Calu3 (cell line): ENCODE measurements at regions not wholly inside any gene's neighbourhood (a gene's known extent, or its start where the extent isn't known, plus 50 kb on each side); places are given as distances from the start of the nearest gene placed in this dataset.
A peak's percentile ranks its signal among the peaks of the same experiment; 100 is the strongest.

ENCODE experiments used
- BruUV-seq: library from RNA; stranded (reverse); fragments of 400-500 nt; replicated peaks from 2 replicates; lab custom pipeline; 2021; lab: Mats Ljungman, UMichigan
- CTCF ChIA-PET: fragments of 300-600 bp; sonication (Branson Sonifier 250); formaldehyde crosslinking; loops from one replicate; lab custom pipeline; 2022; ENCODE audit warnings: antibody characterized with exemption; lab: Charles Lee
- DNase-seq: peaks from one replicate; pipeline ENCODE4 v3.0.0; 2022
- H3K27ac Mint-ChIP-seq: one replicate; pipeline ENCODE4 v1.8.0; 2022; ENCODE audit warnings: mixed read lengths; ENCODE audit not compliant: unreplicated experiment
- H3K27me3 Mint-ChIP-seq: one replicate; pipeline ENCODE4 v1.8.0; 2022; ENCODE audit warnings: mixed read lengths; ENCODE audit not compliant: unreplicated experiment
- H3K36me3 Mint-ChIP-seq: one replicate; pipeline ENCODE4 v1.8.0; 2022; ENCODE audit warnings: mild to moderate bottlenecking, moderate library complexity, mixed read lengths; ENCODE audit not compliant: insufficient read depth, unreplicated experiment
- H3K4me1 Mint-ChIP-seq: one replicate; pipeline ENCODE4 v1.8.0; 2022; ENCODE audit warnings: mild to moderate bottlenecking, low read depth, mixed read lengths; ENCODE audit not compliant: unreplicated experiment
- H3K4me3 Mint-ChIP-seq: one replicate; pipeline ENCODE4 v1.8.0; 2022; ENCODE audit warnings: mild to moderate bottlenecking, low read depth, moderate library complexity, mixed read lengths; ENCODE audit not compliant: unreplicated experiment
- H3K9me3 Mint-ChIP-seq: one replicate; pipeline ENCODE4 v1.8.0; 2022; ENCODE audit warnings: low read depth, mixed read lengths; ENCODE audit not compliant: unreplicated experiment
- intact Hi-C: fragments of 100-400 bp; cut with micrococcal nuclease; formaldehyde crosslinking; loops from one replicate; pipeline ENCODE4 v1.10.0; 2022; ENCODE audit not compliant: unreplicated experiment
- TF ChIP-seq, protein P1 (sequence below): fragments of 200-600 bp; IDR thresholded peaks from one replicate; pipeline ENCODE4 v1.8.0; 2022; ENCODE audit warnings: antibody characterized with exemption; ENCODE audit not compliant: unreplicated experiment

DNA sequence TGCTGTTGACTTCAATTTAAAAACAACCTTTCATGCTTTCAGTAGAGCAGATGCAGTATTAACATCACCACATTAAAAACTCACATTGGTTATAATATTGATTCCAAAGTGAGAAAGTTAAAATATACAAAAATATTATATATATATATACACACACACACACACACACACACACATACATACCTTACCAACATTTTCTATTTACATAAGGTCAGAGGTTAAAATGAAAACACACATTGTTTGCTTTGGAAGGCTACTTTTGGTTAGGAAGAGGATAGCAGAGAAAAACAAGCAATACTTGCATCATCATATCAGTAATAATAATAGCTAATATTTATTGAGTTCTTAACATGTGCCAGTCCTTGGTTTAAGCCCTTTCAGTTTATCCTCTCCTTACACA is 226.5 kb downstream of the PPP4R3C start:
- CTCF ChIA-PET, result no interaction called here
- TF ChIP-seq, protein P1, sequence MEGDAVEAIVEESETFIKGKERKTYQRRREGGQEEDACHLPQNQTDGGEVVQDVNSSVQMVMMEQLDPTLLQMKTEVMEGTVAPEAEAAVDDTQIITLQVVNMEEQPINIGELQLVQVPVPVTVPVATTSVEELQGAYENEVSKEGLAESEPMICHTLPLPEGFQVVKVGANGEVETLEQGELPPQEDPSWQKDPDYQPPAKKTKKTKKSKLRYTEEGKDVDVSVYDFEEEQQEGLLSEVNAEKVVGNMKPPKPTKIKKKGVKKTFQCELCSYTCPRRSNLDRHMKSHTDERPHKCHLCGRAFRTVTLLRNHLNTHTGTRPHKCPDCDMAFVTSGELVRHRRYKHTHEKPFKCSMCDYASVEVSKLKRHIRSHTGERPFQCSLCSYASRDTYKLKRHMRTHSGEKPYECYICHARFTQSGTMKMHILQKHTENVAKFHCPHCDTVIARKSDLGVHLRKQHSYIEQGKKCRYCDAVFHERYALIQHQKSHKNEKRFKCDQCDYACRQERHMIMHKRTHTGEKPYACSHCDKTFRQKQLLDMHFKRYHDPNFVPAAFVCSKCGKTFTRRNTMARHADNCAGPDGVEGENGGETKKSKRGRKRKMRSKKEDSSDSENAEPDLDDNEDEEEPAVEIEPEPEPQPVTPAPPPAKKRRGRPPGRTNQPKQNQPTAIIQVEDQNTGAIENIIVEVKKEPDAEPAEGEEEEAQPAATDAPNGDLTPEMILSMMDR, result no peak
- Mint-ChIP-seq H3K4me3 (no peak overlapping the region), H3K27me3 (no peaks in the 10 kb centered on the region), H3K4me1 (no peaks in the 10 kb centered on the region), H3K27ac (no peak overlapping the region), H3K36me3 (peaks cover 5% of the 10 kb centered on the region), H3K9me3 (no peaks in the 10 kb centered on the region)
- intact Hi-C loops, result no loop called here
- DNase-seq, result no peak
- no TSS peak for BruUV-seq

DNA sequence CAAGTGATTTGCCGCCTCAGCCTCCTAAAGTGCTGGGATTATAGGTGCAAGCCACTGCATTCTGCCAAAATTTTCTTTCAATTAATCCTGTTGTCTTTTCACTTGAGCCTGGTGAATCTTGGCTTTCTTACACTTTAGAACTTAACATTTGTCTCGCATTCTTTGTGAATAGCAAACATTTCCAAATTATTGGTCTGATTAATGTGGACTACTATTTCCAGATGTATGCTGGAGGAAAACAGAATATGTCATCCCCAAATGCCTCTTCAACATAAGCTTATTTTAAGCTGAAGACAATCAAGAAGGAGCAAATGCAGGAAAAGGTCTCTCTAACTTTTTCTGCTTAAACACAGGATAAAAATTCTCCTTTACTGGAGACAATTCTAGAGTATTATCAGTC is 233.4 kb downstream of the PPP4R3C start:
- intact Hi-C loops, result no loop called here
- no peak overlapping the region for H3K4me3 Mint-ChIP-seq
- no peaks in the 10 kb centered on the region for H3K9me3 Mint-ChIP-seq
- DNase-seq, result no peak
- TF ChIP-seq, protein P1, result no peak
- no peak overlapping the region for H3K27ac Mint-ChIP-seq
- H3K4me1 Mint-ChIP-seq, result no peaks in the 10 kb centered on the region
- BruUV-seq, result no TSS peak
- CTCF ChIA-PET, result no interaction called here
- no peaks in the 10 kb centered on the region for H3K27me3 Mint-ChIP-seq
- no peaks in the 10 kb centered on the region for H3K36me3 Mint-ChIP-seq

DNA sequence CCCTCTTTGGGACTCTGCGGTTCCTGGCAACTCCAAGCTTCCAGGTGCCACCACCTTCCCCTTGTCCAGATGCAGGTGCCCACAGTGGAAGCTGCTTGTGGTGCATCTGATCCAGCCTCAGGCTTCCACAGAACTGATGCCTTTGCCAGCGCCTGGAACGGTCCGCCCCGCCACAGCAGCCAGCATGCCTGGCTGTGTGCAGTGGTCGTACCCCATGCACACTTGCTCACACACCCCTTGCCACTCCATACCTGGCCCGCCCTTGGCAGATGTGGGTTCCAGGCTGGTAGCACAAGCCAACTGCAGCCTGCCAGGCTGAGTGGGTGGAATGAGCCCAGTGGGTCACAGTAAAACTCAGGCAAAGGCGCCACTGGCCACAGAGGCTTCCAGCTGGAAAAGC is 240.5 kb downstream of the PPP4R3C start:
- H3K27me3 Mint-ChIP-seq, result no peaks in the 10 kb centered on the region
- no peaks in the 10 kb centered on the region for H3K4me1 Mint-ChIP-seq
- no peaks in the 10 kb centered on the region for H3K36me3 Mint-ChIP-seq
- H3K4me3 Mint-ChIP-seq, result no peak overlapping the region
- no peak overlapping the region for H3K27ac Mint-ChIP-seq
- no TSS peak for BruUV-seq
- DNase-seq, result no peak
- TF ChIP-seq, protein P1, result no peak
- H3K9me3 Mint-ChIP-seq, result peaks cover 3% of the 10 kb centered on the region
- CTCF ChIA-PET, result no interaction called here
- intact Hi-C loops, result no loop called here

DNA sequence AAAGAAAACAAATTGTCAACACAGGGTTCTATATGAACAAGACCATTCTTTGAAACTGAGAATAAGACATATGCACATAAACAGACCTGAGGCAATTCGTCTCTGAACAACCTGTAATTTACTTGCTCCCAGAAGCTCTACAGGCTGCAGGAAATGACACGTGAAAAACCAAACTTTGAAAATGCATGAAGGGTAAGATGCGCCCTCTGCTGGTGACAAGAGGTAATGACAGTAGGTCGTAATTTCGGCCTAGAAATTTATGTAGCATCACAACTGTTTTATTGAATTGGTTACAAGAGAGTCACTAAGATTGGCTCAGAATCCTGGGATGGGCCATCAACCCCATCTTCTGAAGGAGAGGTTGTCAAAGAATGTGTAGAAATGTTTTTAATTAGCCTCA is 276.5 kb downstream of the PPP4R3C start:
- H3K4me1 Mint-ChIP-seq, result no peaks in the 10 kb centered on the region
- CTCF ChIA-PET, result interaction anchor here (1.0 to 1.1 kb wide), 3 partner anchors 403 to 1946 kb away, joined by 3 to 4 read pairs (median 3); no protein-coding TSS in a partner anchor

More for the DNA sequence above, 276.5 kb downstream of the PPP4R3C start:
- no peaks in the 10 kb centered on the region for H3K9me3 Mint-ChIP-seq
- intact Hi-C loops, result loop anchor here (1.0 to 10.0 kb wide), 5 partner anchors 334 to 1332 kb away; no protein-coding TSS in a partner anchor
- DNase-seq, result peak; percentile 31
- TF ChIP-seq, protein P1, result peak; percentile 57
- no peak overlapping the region for H3K27ac Mint-ChIP-seq
- H3K27me3 Mint-ChIP-seq, result no peaks in the 10 kb centered on the region
- no peak overlapping the region for H3K4me3 Mint-ChIP-seq
- no peaks in the 10 kb centered on the region for H3K36me3 Mint-ChIP-seq
- no TSS peak for BruUV-seq
